Smooth muscle cell (in vitro differentiated cells): ENCODE measurements at regions not wholly inside any gene's neighbourhood (a gene's known extent, or its start where the extent isn't known, plus 50 kb on each side); places are given as distances from the start of the nearest gene placed in this dataset.

Source experiments
- DNase-seq: peaks from one replicate; lab custom pipeline; 2025; ENCODE audit not compliant: unreplicated experiment; lab: John Stamatoyannopoulos, UW
- H2AFZ ChIP-seq: fragments of 200-600 bp; sonication (generic); 2 replicates; pipeline ENCODE4 v1.6.0; 2016; ENCODE audit warnings: antibody characterized with exemption, low read depth, mild to moderate bottlenecking
- H3F3A ChIP-seq: fragments of 200-600 bp; sonication (generic); 2 replicates; pipeline ENCODE4 v1.6.0; 2017; ENCODE audit warnings: antibody characterized with exemption, low read depth
- H3K27ac ChIP-seq: fragments of 200-600 bp; sonication (generic); 2 replicates; pipeline ENCODE4 v1.5.1; 2016; ENCODE audit warnings: low read depth, mild to moderate bottlenecking
- H3K27me3 ChIP-seq: fragments of 200-600 bp; sonication (generic); 2 replicates; pipeline ENCODE4 v1.6.1; 2016; ENCODE audit warnings: low read depth, mild to moderate bottlenecking
- H3K36me3 ChIP-seq: fragments of 200-600 bp; sonication (generic); 2 replicates; pipeline ENCODE4 v1.5.1; 2016; ENCODE audit warnings: low read depth
- H3K4me1 ChIP-seq: fragments of 200-600 bp; sonication (generic); 2 replicates; pipeline ENCODE4 v1.5.1; 2016; ENCODE audit warnings: low read depth
- H3K4me2 ChIP-seq: fragments of 200-600 bp; sonication (generic); 2 replicates; pipeline ENCODE4 v1.6.0; 2016; ENCODE audit warnings: mild to moderate bottlenecking
- H3K4me3 ChIP-seq: fragments of 200-600 bp; sonication (generic); 2 replicates; pipeline ENCODE4 v1.5.1; 2016; ENCODE audit warnings: mild to moderate bottlenecking
- H3K79me2 ChIP-seq: fragments of 200-600 bp; sonication (generic); 2 replicates; pipeline ENCODE4 v1.6.0; 2016; ENCODE audit warnings: low read depth, mild to moderate bottlenecking
- H3K9ac ChIP-seq: fragments of 200-600 bp; sonication (generic); 2 replicates; pipeline ENCODE4 v1.6.0; 2016; ENCODE audit warnings: low read depth
- H3K9me3 ChIP-seq: fragments of 200-600 bp; sonication (generic); replicated peaks from 2 replicates; pipeline ENCODE4 v1.5.1; 2016; ENCODE audit warnings: low read depth
- H4K20me1 ChIP-seq: fragments of 200-600 bp; sonication (generic); 2 replicates; pipeline ENCODE4 v1.6.0; 2016; ENCODE audit warnings: low read depth
- CTCF ChIP-seq: fragments of 200-600 bp; sonication (generic); IDR thresholded peaks from 2 replicates; pipeline ENCODE4 v1.5.1; 2017; ENCODE audit warnings: borderline replicate concordance, mild to moderate bottlenecking, antibody characterized with exemption; ENCODE audit not compliant: insufficient read depth, poor library complexity, severe bottlenecking
- WGBS: methylation state at CpG from one replicate; pipeline ENCODE4 v1.1.7; 2016; ENCODE audit warnings: low lambda C conversion rate; 5-methylcytosine and 5-hydroxymethylcytosine counted together

- Histone ChIP-seq H3K9me3 (peaks cover 4% of the 10 kb centered on the region), H3K4me1 (peaks cover 17% of the 10 kb centered on the region), H2AFZ (peak overlapping the region; percentile 43), H3K36me3 (no peaks in the 10 kb centered on the region), H3K4me3 (no peak overlapping the region), H4K20me1 (no peaks in the 10 kb centered on the region), H3K4me2 (peak overlapping the region; percentile 48), H3K27me3 (no peaks in the 10 kb centered on the region), H3F3A (no peaks in the 10 kb centered on the region), H3K79me2 (no peaks in the 10 kb centered on the region), H3K9ac (no peak overlapping the region), H3K27ac (peak overlapping the region; percentile 30)
- DNase-seq, result no peak
- 6% methylated on average over 8 of the region's 8 CpGs for WGBS
- TF ChIP-seq CTCF, result no peak
Observed at GRCh38 chr2:5803547-5803946, 111.4 kb downstream of the SOX11 start.

- no peaks in the 10 kb centered on the region for H3K4me1 ChIP-seq
- no peak for DNase-seq
- no peak overlapping the region for H3K27ac ChIP-seq
- H3K9me3 ChIP-seq, result no peaks in the 10 kb centered on the region
- 54% methylated on average over 3 of the region's 3 CpGs for WGBS
- H3K27me3 ChIP-seq, result peaks cover 3% of the 10 kb centered on the region
- no peak overlapping the region for H2AFZ ChIP-seq
- TF ChIP-seq CTCF, result no peak
- no peaks in the 10 kb centered on the region for H4K20me1 ChIP-seq
- H3K4me3 ChIP-seq, result no peak overlapping the region
- H3K36me3 ChIP-seq, result no peaks in the 10 kb centered on the region
- no peak overlapping the region for H3K4me2 ChIP-seq
- no peak overlapping the region for H3K9ac ChIP-seq
- H3F3A ChIP-seq, result no peaks in the 10 kb centered on the region
- H3K79me2 ChIP-seq, result no peaks in the 10 kb centered on the region
Observed at GRCh38 chr2:5818961-5819600, 126.9 kb downstream of the SOX11 start.

- 82% methylated on average over 2 of the region's 2 CpGs for WGBS
Observed at GRCh38 chr2:5824126-5824525, 131.9 kb downstream of the SOX11 start.

More at GRCh38 chr2:5824126-5824525, 131.9 kb downstream of the SOX11 start:
- H3K9me3 ChIP-seq, result no peaks in the 10 kb centered on the region
- no peaks in the 10 kb centered on the region for H3K36me3 ChIP-seq
- no peak overlapping the region for H2AFZ ChIP-seq
- no peak overlapping the region for H3K9ac ChIP-seq
- H3F3A ChIP-seq, result no peaks in the 10 kb centered on the region
- DNase-seq, result no peak
- no peaks in the 10 kb centered on the region for H3K79me2 ChIP-seq
- TF ChIP-seq CTCF, result no peak
- H4K20me1 ChIP-seq, result no peaks in the 10 kb centered on the region
- no peak overlapping the region for H3K27ac ChIP-seq
- peaks cover 14% of the 10 kb centered on the region for H3K4me1 ChIP-seq
- no peak overlapping the region for H3K4me3 ChIP-seq
- no peaks in the 10 kb centered on the region for H3K27me3 ChIP-seq
- H3K4me2 ChIP-seq, result no peak overlapping the region
